ENCODE measurements at regions not wholly inside any gene's neighbourhood (a gene's known extent, or its start where the extent isn't known, plus 50 kb on each side); places are given as distances from the start of the nearest gene placed in this dataset.

GRCh38 chr6:88472851-88473525 is 306.8 kb upstream of the CNR1 start:
- Histone ChIP-seq H4K20me1 (ENCODE audit: control insufficient read depth, extremely low read depth, insufficient read depth, low read length) (no peaks in the 10 kb centered on the region), H3K27me3 (ENCODE audit: control insufficient read depth, insufficient read depth, low read length) (no peaks in the 10 kb centered on the region), H3K4me1 (ENCODE audit: control insufficient read depth, extremely low read depth, insufficient read depth, low read length) (no peaks in the 10 kb centered on the region), H3K79me2 (ENCODE audit: control insufficient read depth, insufficient read depth, low read length) (no peaks in the 10 kb centered on the region), H3K9me3 (ENCODE audit: control insufficient read depth, insufficient read depth, low read depth, low read length) (no peaks in the 10 kb centered on the region), H2AFZ (ENCODE audit: low read length) (no peak overlapping the region), H3K4me2 (ENCODE audit: extremely low read depth, insufficient read depth, low read length) (no peak overlapping the region), H3K27ac (ENCODE audit: insufficient read depth, low read length) (no peak overlapping the region), H3K4me3 (replicated peaks in 1 of 4; ENCODE audit: control extremely low read depth in 1 of 4, insufficient read depth in 1 of 4, low read depth in 3 of 4, low read length in 4 of 4) (no peak overlapping the region), H3K9ac (ENCODE audit: insufficient read depth, low read length) (no peak overlapping the region), H3K36me3 (ENCODE audit: control insufficient read depth, insufficient read depth, low read length) (no peaks in the 10 kb centered on the region)
- TF ChIP-seq EZH2 (IDR thresholded peaks at IDR 0.05; ENCODE audit: low read length, missing control alignments) (no peak), CTCF (conservative IDR thresholded peaks at IDR 0.05 in 1 of 2, IDR thresholded peaks at IDR 0.05 in 1 of 2; ENCODE audit: low read depth in 1 of 2, low read length in 2 of 2) (no peak)
- no peak for DNase-seq (ENCODE audit: low read depth in 2 of 2)

- H3K4me3 ChIP-seq (replicated peaks in 1 of 4; ENCODE audit: control extremely low read depth in 1 of 4, insufficient read depth in 1 of 4, low read depth in 3 of 4, low read length in 4 of 4) = no peak overlapping the region
- no peaks in the 10 kb centered on the region for H3K79me2 ChIP-seq (ENCODE audit: control insufficient read depth, insufficient read depth, low read length)
- H3K9ac ChIP-seq (ENCODE audit: insufficient read depth, low read length) = no peak overlapping the region
- H3K27me3 ChIP-seq (ENCODE audit: control insufficient read depth, insufficient read depth, low read length) = no peaks in the 10 kb centered on the region
- H3K4me1 ChIP-seq (ENCODE audit: control insufficient read depth, extremely low read depth, insufficient read depth, low read length) = no peaks in the 10 kb centered on the region
- no peak for DNase-seq (ENCODE audit: low read depth in 2 of 2)
- H4K20me1 ChIP-seq (ENCODE audit: control insufficient read depth, extremely low read depth, insufficient read depth, low read length) = no peaks in the 10 kb centered on the region
- H3K9me3 ChIP-seq (ENCODE audit: control insufficient read depth, insufficient read depth, low read depth, low read length) = no peaks in the 10 kb centered on the region
- TF ChIP-seq CTCF (conservative IDR thresholded peaks at IDR 0.05 in 1 of 2, IDR thresholded peaks at IDR 0.05 in 1 of 2; ENCODE audit: low read depth in 1 of 2, low read length in 2 of 2) = no peak
- TF ChIP-seq EZH2 (IDR thresholded peaks at IDR 0.05; ENCODE audit: low read length, missing control alignments) = no peak
- no peak overlapping the region for H3K4me2 ChIP-seq (ENCODE audit: extremely low read depth, insufficient read depth, low read length)
- no peaks in the 10 kb centered on the region for H3K36me3 ChIP-seq (ENCODE audit: control insufficient read depth, insufficient read depth, low read length)
- no peak overlapping the region for H2AFZ ChIP-seq (ENCODE audit: low read length)
- no peak overlapping the region for H3K27ac ChIP-seq (ENCODE audit: insufficient read depth, low read length)
These were observed 293.5 kb upstream of the CNR1 start for GRCh38 chr6:88459643-88460042.

GRCh38 chr6:88459189-88459588 is 293.0 kb upstream of the CNR1 start:
- TF ChIP-seq EZH2 (IDR thresholded peaks at IDR 0.05; ENCODE audit: low read length, missing control alignments) (no peak), CTCF (conservative IDR thresholded peaks at IDR 0.05 in 1 of 2, IDR thresholded peaks at IDR 0.05 in 1 of 2; ENCODE audit: low read depth in 1 of 2, low read length in 2 of 2) (no peak)
- Histone ChIP-seq H3K4me3 (replicated peaks in 1 of 4; ENCODE audit: control extremely low read depth in 1 of 4, insufficient read depth in 1 of 4, low read depth in 3 of 4, low read length in 4 of 4) (no peak overlapping the region), H3K36me3 (ENCODE audit: control insufficient read depth, insufficient read depth, low read length) (no peaks in the 10 kb centered on the region), H3K4me1 (ENCODE audit: control insufficient read depth, extremely low read depth, insufficient read depth, low read length) (no peaks in the 10 kb centered on the region), H3K27me3 (ENCODE audit: control insufficient read depth, insufficient read depth, low read length) (no peaks in the 10 kb centered on the region), H3K9me3 (ENCODE audit: control insufficient read depth, insufficient read depth, low read depth, low read length) (no peaks in the 10 kb centered on the region), H3K27ac (ENCODE audit: insufficient read depth, low read length) (no peak overlapping the region), H3K4me2 (ENCODE audit: extremely low read depth, insufficient read depth, low read length) (no peak overlapping the region), H2AFZ (ENCODE audit: low read length) (no peak overlapping the region), H3K9ac (ENCODE audit: insufficient read depth, low read length) (no peak overlapping the region), H4K20me1 (ENCODE audit: control insufficient read depth, extremely low read depth, insufficient read depth, low read length) (no peaks in the 10 kb centered on the region), H3K79me2 (ENCODE audit: control insufficient read depth, insufficient read depth, low read length) (no peaks in the 10 kb centered on the region)
- no peak for DNase-seq (ENCODE audit: low read depth in 2 of 2)

Measured in fibroblast of lung (primary cell).